ENCODE measurements at regions not wholly inside any gene's neighbourhood (a gene's known extent, or its start where the extent isn't known, plus 50 kb on each side); places are given as distances from the start of the nearest gene placed in this dataset.

- no peak for DNase-seq (ENCODE audit: low spot score)
Measured at GRCh38 chr3:101081999-101082398, 88.8 kb upstream of the ABI3BP start.

GRCh38 chr3:101081446-101081845 is 88.2 kb upstream of the ABI3BP start:
- no peak for DNase-seq (ENCODE audit: low spot score)

GRCh38 chr3:101077361-101078011 is 84.3 kb upstream of the ABI3BP start:
- no peak for DNase-seq (ENCODE audit: low spot score)

- no peak for DNase-seq (ENCODE audit: low spot score)
Measured at GRCh38 chr3:101074518-101074917, 81.3 kb upstream of the ABI3BP start.

DNA sequence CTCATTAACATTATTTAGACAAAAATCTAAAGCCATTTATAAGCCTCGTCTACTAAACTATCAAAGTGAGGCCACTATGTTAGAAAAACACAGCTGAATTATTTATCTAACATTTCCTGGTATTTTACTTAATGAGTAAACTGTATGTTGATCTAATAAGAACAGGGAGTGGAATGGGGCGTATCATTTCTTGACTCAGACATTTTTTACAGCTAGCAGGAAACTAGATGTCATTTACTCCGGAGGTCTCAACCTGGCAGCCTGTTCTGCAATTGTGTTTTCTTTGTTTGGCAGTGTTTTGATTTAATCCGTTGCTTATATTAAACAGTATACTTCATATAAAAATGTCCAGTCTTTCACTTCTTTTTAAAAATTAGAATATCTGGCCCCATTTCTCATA is 79.1 kb upstream of the ABI3BP start:
- no peak for DNase-seq (ENCODE audit: low spot score)

DNA sequence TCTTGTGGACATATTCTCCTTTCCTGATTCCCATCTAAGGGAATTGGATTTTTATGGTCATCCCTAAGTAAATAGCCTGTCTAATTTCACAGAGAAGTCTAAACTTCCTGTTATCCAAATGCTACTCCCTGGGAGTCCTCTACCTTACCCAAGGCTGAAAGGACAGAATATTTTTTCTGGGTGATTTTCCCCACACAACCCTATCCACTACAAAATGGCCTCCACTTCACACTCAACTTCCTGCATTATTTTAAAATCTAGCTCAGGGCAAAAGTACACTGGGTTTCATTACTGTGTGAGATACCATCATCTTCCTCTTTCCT is 77.5 kb upstream of the ABI3BP start:
- DNase-seq (ENCODE audit: low spot score) = no peak

GRCh38 chr3:101069901-101070798 is 76.9 kb upstream of the ABI3BP start:
- peak; percentile 40 for DNase-seq (ENCODE audit: low spot score)

- DNase-seq (ENCODE audit: low spot score) = no peak
Measured at GRCh38 chr3:101068876-101069606, 75.8 kb upstream of the ABI3BP start.

- no peak for DNase-seq (ENCODE audit: low spot score)
Measured at GRCh38 chr3:101066711-101067129, 73.5 kb upstream of the ABI3BP start.

DNA sequence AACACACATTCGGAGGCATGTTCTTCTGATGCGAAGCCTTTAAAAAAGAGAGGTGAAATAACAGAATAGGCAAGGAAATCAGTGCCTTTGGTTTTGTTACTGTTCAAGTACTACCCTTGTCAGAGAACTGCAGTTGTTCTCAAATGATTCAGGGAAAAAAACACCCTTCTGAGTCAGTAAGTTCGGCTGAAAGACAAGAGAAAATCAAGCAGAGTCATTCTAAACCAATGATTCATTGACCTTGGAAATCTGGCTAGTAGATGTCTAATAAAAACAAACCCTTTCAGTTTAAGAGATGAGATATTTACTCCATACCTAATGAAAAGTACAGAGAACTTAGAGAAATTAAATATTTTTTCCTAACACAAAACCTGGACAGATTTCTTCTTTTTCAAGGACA is 72.7 kb upstream of the ABI3BP start:
- DNase-seq (ENCODE audit: low spot score) = no peak

GRCh38 chr3:101063401-101063800 is 70.2 kb upstream of the ABI3BP start:
- DNase-seq (ENCODE audit: low spot score) = no peak

GRCh38 chr3:101061312-101061711 is 68.1 kb upstream of the ABI3BP start:
- no peak for DNase-seq (ENCODE audit: low spot score)

GRCh38 chr3:101050866-101051265 is 57.6 kb upstream of the ABI3BP start:
- no peak for DNase-seq (ENCODE audit: low spot score)

DNA sequence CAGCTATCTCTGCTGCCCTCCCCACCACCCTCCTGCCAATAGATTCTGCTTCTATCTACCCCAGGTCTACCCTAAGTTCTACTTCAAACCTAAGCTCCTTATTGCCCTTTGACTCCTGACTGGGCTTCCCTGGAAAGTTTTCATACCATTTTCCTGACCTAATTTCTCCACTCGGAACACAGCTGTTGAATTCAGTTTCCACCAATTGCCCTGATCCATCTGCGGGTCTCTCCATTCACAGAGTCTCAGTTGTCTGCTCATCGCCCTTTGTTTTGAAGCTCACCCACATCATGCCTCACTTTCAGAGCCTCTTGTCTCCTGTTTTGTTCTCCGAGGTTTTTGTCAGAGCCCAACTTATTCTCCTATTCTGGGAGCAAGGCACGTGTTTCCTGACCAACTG is 56.8 kb upstream of the ABI3BP start:
- no peak for DNase-seq (ENCODE audit: low spot score)

- no peak for DNase-seq (ENCODE audit: low spot score)
Measured at GRCh38 chr3:101049532-101049931, 56.3 kb upstream of the ABI3BP start.

- no peak for DNase-seq (ENCODE audit: low spot score)
Measured at GRCh38 chr3:101043687-101044078, 50.5 kb upstream of the ABI3BP start.

DNA sequence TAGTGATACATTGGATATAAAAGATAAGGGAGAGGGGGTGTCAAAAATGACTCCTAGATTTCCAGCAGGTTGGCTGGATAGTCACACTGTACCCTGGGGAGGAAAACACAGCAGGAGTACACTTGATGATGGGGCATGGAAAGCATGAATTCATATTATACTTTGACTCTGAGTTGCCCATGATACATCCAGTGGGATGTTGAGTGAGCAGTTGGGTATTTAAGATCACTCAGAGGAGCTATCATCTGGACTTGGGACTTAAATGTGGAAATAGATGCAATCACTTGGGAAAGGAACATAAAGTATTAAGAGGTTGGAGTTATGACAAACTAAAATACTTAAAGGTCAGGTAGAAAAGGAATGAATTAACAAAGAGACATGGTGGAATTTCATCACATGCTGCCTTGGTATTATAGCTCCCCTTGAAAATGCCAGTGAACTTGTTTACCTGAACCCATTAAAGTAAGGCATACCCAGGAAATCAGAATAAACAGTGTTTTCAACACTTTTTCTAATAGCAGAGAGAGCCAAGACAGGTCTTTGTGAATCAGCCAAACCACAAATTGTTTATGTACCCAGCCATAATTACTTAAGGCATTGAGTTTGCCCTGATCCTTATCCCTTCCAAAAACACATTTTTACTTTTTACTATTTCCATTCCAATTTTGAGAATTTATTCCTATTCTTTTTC is 49.9 kb upstream of the ABI3BP start:
- no peak for DNase-seq (ENCODE audit: low spot score)
